GM21360 (cell line): ENCODE measurements at regions not wholly inside any gene's neighbourhood (a gene's known extent, or its start where the extent isn't known, plus 50 kb on each side); places are given as distances from the start of the nearest gene placed in this dataset.

Experiments used
- ATAC-seq: cut with Tn5 transposase; IDR thresholded peaks from one replicate; pipeline ENCODE4 v1.9.1; 2021; ENCODE audit warnings: mild to moderate bottlenecking, moderate library complexity; ENCODE audit not compliant: unreplicated experiment

GRCh38 chrX:20637351-20637750, 370.6 kb upstream of the RPS6KA3 start:
- no peak for ATAC-seq

GRCh38 chrX:20633451-20633850, 366.7 kb upstream of the RPS6KA3 start:
- no peak for ATAC-seq

DNA sequence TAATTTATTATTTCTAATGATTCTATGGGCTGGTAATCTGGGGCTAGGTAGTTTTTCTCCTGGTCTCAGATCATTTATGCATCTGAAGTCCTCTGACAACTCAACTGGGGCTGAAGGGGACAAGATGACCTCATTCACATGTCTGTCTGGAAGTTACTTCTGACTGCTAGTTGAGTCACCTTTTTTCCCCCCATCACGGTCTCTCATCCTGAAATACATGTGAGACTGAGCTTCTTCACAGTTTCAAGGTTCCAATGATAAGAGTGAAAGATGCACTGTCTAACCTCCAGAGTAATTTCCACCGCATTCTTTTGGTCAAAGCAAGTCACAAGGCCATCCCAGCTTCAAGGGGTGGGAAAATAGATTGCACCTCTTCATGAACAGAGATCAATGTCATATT, 356.7 kb upstream of the RPS6KA3 start:
- ATAC-seq: no peak

- no peak for ATAC-seq
These were observed 353.6 kb upstream of the RPS6KA3 start for GRCh38 chrX:20620306-20620705.

DNA sequence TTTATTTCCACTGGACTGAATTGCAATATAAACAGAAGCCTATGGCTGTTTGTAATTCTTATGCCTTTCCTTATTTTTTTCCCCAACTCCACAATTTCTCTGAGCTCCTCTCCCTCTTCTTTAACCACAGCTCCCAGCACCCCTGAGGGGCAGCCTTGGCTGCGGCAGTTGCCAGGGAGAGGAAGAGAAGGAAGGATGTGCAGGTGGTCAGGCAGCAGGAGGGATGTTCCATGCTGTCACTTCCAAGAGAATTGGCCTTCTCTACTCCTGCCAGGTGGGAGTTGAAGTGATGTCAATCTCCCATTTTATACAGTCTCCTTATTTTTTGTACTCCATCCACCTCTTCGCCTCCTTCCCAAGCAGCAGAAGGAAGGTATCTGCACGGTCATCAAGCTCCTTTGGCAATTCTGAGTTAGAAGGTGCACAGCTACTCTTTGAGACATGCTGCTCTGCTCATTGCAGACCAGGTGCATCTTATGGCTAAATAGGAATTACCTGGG, 343.3 kb upstream of the RPS6KA3 start:
- ATAC-seq: no peak

DNA sequence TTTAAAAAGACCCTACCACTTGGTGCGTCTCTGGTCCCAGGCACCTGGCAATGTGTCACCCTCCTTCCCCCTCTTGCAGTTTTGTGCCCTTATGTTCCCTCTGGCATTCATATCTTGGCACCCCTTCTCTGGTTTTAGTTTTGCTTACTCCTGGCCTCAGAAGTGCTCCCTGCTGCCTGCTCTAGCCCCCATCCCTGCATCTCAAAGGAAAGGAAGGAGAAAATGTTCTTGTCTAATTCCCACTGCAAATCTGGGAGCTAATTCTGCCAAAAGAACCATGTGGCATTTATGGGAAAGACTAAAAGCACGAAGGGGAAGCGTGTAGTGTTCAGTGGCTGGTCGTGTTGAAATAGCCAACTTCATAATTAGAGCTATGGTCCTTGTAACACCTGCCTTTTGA, 340.1 kb upstream of the RPS6KA3 start:
- no peak for ATAC-seq

DNA sequence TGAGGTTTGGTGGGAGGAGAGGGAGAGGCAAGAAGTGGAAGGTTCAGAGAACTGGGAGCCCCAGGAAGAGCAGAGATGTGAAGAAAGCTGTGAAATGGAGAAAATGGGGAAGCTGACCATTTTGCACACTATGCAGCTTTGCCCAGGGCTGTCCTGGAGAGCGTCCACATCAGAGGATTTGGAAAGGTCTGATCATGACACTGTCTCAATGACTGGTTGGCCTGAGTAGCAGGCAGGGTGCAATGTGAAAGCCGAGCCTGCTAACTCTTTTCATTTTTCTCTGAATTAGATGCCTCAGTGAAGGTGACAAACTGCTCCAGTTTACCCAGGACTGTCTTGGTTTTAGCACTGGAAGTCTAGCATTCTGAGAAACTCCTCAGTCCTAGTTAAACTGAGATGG, 330.1 kb upstream of the RPS6KA3 start:
- ATAC-seq: no peak

DNA sequence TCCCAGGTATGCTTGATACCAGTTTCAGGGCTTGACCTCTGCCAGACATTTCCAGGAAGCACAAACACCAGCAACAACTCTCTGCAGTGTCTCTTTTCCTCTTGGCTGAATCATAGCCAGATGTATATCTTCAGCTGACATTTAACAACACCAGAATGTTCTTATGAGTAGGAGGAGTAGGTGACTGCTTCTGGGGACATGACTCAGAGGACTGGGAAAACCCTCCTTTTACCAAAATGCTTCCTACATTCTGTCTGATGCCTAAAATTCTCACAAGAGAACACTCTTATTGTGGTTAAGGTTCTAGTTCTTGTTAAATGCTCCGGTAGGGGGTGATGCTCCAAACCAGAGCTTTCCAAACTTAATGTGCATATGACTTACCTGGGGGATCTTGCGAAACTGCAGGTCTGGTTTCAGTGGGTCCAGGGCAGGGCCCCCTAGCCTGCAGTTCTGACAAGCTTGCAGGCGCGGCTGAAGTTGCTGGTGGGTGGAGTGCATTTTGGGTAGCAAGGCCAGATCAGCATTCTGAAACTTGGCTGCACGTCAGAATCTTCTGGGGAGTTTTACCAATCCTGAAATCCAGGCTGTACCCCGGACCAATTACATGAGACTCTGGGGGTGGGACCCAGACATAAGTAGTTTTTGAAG, 329.3 kb upstream of the RPS6KA3 start:
- peak; percentile 54 for ATAC-seq

DNA sequence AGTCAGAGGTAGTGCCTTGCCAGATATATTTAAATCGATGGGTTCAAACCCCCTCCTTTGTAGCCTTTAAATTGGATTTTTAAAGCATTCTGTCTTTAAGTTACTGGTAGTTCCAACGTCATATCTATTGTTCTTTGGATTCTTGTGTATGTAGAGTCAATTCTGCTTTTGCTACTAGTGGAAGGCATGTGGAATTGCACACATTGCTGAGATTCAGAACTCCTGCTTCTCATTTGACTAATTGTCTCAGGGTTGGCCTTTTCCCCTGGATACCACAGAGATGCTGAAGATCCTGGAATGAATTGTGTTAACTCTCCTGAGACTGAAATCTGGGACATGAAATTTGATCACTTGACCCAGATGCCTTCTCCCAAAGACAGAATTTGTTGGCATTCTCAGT, 328.3 kb upstream of the RPS6KA3 start:
- ATAC-seq: no peak

- ATAC-seq: no peak
These were observed 327.1 kb upstream of the RPS6KA3 start for GRCh38 chrX:20593836-20594235.

DNA sequence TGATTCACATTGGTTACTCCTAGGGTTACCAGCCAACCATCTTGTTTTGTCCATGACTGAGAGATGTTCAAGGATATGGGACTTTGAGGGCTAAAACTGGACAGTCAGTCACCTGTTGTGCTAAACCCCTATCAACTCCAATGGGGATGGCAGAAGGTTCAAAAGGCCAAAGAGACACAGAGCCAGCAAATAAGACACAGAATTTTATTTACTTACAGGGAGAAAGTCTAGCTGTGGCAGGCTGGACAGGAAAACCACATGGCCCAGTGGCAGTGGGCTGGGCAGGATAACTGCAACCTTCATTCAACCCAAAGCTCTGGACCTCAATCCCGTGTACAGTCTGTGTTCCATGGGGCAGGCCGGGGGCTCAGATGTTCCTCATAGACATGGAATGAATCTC, 326.7 kb upstream of the RPS6KA3 start:
- no peak for ATAC-seq

DNA sequence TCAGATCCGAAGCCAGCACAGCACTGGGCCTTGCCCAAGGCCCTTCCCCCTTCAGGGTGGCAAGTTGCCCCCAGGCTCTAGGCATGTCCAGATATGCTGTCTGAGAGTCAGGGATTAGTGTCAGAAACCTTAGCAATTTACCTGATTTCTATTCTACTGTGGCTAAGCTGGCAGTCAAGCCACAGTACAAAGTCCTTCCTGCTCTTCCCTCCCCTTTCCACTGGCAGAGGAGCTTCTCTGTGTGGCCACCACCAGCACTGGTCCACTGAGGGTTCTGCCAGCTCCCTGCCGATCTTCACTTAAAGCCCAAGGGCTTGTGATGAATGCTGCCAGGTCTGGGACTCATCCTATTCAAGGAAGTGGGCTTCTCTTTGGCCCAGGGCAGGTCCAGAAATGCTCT, 324.5 kb upstream of the RPS6KA3 start:
- no peak for ATAC-seq

- ATAC-seq: no peak
These were observed 319.1 kb upstream of the RPS6KA3 start for GRCh38 chrX:20585782-20586181.

DNA sequence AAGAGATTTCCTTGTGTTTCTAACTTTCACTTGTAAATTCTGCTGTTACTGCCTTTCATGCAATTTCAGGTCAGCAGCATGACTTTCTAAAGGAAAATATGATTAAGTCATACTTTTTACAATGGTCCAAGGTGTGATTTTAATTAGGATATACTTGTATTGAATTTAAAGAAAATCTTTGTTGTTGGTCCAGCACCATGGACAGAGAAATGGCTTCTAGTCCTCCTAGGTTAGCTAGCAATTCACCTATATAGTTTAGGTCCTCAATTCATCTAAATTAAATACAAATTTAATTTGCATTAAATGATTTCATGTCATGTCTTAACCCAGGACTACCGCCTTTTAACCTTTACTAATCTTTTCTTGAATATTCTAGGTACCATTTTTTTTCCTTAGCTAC, 304.9 kb upstream of the RPS6KA3 start:
- ATAC-seq: no peak

DNA sequence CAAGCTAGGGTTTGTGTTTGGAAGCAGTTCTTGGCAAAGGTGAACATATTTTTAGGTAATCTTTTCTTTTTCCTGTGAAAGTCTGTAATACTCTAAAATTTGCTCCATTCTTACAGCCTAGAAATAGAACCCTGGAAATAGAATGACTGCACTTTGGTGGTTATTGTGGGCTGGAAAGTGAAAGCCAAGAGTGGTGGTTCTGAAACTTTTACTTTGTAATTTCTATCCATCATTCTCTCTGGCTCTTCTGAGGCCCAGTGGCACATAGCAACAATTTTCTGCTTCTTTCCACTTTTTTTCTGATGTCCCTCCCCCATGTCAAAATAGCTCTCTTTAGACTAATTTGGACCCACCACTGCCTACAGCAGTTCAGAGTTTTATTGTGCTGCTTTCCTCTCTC, 300.4 kb upstream of the RPS6KA3 start:
- no peak for ATAC-seq

DNA sequence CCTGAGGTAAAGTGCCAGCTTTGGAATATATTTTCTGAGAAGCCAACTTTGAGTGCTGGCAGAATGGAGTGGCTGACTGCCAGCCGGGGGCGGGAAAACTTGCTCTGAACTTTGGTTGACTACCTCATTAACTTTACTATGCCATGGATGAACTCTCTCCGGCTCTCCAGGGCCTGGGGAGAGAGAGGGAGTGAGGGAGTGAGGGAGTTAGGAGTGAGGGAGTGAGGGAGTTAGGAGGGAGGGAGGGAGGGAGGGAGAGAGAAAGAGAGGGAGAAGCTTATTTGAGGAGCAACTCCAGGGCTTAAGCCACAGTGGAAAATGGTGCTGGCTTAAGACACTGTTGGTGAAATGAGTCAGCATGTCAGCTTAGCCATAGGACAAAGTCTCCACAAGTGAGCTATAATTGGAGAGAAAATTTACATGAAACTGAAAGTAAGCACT, 280.9 kb upstream of the RPS6KA3 start:
- peak; percentile 74 for ATAC-seq

DNA sequence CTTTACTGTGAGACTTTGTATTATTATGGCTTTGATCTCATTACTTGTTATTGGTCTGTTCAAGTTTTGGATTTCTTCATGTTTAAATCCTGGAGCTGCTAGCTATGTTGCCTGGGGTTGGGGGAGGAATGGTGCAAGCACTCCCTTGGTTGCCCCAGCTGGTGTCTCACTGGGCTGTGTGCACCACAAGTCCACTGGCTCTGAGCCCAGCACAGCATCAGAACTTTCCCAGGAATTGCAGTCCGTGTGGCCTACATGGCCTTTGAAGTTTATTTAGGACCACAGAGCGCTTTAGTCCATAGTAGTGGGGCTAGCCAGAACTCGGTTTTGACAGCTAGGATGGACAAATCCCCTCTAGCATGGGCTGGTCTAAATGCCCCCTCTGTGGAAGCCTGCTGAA, 278.8 kb upstream of the RPS6KA3 start:
- ATAC-seq: no peak

DNA sequence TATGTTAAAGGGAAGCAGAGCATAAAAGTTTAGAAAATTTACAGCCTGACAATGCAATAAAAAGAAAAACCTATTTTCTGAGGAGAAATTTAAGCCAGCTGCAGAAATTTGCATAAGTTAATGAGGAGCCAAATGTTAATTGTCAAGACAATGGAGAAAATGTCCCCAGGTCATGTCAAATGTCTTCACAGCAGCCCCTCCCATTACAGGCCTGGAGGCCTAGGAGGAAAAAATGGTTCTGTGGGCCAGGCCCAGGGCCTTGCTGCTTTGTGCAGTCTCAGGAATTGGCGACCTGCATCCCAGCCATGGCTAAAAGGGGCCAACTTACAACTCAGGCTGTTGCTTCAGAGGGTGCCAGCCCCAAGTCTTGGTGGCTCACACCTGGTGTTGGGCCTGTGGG, 275.4 kb upstream of the RPS6KA3 start:
- no peak for ATAC-seq

DNA sequence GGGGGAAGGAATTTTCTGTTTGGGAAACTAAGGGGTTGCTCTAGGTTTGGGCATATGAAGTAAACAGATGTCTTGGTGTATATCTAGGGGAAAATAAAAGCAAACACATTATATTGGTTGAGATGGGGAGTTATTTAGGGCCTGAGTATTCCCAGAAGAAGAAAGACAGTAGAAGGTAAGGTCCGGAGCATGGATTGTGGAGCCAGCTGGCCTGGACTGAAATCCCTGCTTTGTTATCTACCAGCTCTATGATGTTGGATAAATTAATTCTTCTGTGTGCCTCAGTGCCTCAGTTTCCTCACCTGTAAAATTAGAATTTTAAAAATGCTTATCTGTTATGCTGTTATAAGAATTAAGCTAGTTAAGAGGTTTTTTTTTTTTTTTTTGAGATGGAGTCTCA, 272.3 kb upstream of the RPS6KA3 start:
- ATAC-seq: no peak

- ATAC-seq: no peak
These were observed 265.0 kb upstream of the RPS6KA3 start for GRCh38 chrX:20531667-20532066.

- ATAC-seq: no peak
These were observed 263.8 kb upstream of the RPS6KA3 start for GRCh38 chrX:20530406-20530921.

GRCh38 chrX:20529711-20530110, 263.0 kb upstream of the RPS6KA3 start:
- ATAC-seq: no peak

DNA sequence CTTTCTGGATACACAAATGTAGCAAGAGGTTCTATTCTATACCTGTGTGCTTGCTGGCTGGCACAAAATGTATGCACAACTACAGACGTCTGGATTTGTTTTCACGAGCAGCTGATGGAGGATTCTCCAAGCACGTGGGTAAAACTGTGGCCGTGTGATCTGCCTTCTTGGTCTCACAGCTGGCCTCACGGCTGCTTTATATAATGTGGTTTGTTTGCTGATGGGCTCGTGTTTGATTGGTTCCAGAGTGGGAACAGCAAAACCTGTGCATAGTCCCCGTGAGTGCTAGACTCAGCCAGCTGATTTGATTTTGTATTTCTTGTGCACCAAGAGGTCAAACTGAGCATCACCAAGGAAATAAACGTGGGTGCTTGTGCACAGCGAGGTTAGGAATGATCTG, 262.6 kb upstream of the RPS6KA3 start:
- no peak for ATAC-seq
